Pulmonary artery endothelial cell (primary cell): ENCODE measurements at regions not wholly inside any gene's neighbourhood (a gene's known extent, or its start where the extent isn't known, plus 50 kb on each side); places are given as distances from the start of the nearest gene placed in this dataset.

Experiments
- DNase-seq: peaks from one replicate; pipeline ENCODE4 v3.0.0-alpha.2; 2011; ENCODE audit warnings: low read depth, low spot score

- DNase-seq, result no peak
These were observed 334.0 kb upstream of the NAV3 start for GRCh38 chr12:77496714-77497113.

- no peak for DNase-seq
These were observed 336.4 kb upstream of the NAV3 start for GRCh38 chr12:77494296-77494695.

GRCh38 chr12:77493302-77494168 is 337.2 kb upstream of the NAV3 start:
- no peak for DNase-seq

GRCh38 chr12:77492536-77492935 is 338.2 kb upstream of the NAV3 start:
- DNase-seq, result no peak

GRCh38 chr12:77489331-77489970 is 341.2 kb upstream of the NAV3 start:
- DNase-seq, result no peak

GRCh38 chr12:77488041-77488620 is 342.6 kb upstream of the NAV3 start:
- no peak for DNase-seq

GRCh38 chr12:77486872-77487271 is 343.8 kb upstream of the NAV3 start:
- no peak for DNase-seq

GRCh38 chr12:77485961-77486854 is 344.5 kb upstream of the NAV3 start:
- no peak for DNase-seq

- no peak for DNase-seq
These were observed 349.0 kb upstream of the NAV3 start for GRCh38 chr12:77481687-77482086.

- DNase-seq, result no peak
These were observed 352.7 kb upstream of the NAV3 start for GRCh38 chr12:77477907-77478533.

- DNase-seq, result no peak
These were observed 358.9 kb upstream of the NAV3 start for GRCh38 chr12:77471801-77472200.

GRCh38 chr12:77469578-77470333 is 360.9 kb upstream of the NAV3 start:
- DNase-seq, result no peak

GRCh38 chr12:77442633-77443032 is 377.3 kb upstream of the E2F7 start:
- DNase-seq, result no peak

GRCh38 chr12:77439749-77440148 is 374.4 kb upstream of the E2F7 start:
- no peak for DNase-seq

- no peak for DNase-seq
These were observed 373.3 kb upstream of the E2F7 start for GRCh38 chr12:77438644-77439043.

- no peak for DNase-seq
These were observed 371.8 kb upstream of the E2F7 start for GRCh38 chr12:77437206-77437605.

- DNase-seq, result no peak
These were observed 370.2 kb upstream of the E2F7 start for GRCh38 chr12:77435446-77436091.

GRCh38 chr12:77433799-77434198 is 368.4 kb upstream of the E2F7 start:
- no peak for DNase-seq

GRCh38 chr12:77429426-77429825 is 364.1 kb upstream of the E2F7 start:
- DNase-seq, result no peak

GRCh38 chr12:77421152-77421551 is 355.8 kb upstream of the E2F7 start:
- no peak for DNase-seq
